VCaP (cell line): ENCODE measurements at regions not wholly inside any gene's neighbourhood (a gene's known extent, or its start where the extent isn't known, plus 50 kb on each side); places are given as distances from the start of the nearest gene placed in this dataset.
A peak's percentile ranks its signal among the peaks of the same experiment; 100 is the strongest.

Experiments
- H3K27ac ChIP-seq: fragments of 450-650 bp; 2 replicates; pipeline ENCODE4 v1.5.1; 2017
- CTCF ChIP-seq: fragments of 450-650 bp; conservative IDR thresholded peaks from 2 replicates; pipeline ENCODE4 v1.5.1; 2017; ENCODE audit warnings: mild to moderate bottlenecking, moderate library complexity

- no peak overlapping the region for H3K27ac ChIP-seq
- 0 out of 2 replicates have a peak, but pooled peaks have one; percentile 23 for TF ChIP-seq CTCF
Observed at GRCh38 chrX:137342969-137343368, 223.0 kb upstream of the ZIC3 start.

GRCh38 chrX:137313627-137314026 is 252.3 kb upstream of the ZIC3 start:
- H3K27ac ChIP-seq, result no peak overlapping the region
- TF ChIP-seq CTCF, result no peak

- no peak for TF ChIP-seq CTCF
- H3K27ac ChIP-seq, result no peak overlapping the region
Observed at GRCh38 chrX:137305404-137305803, 260.5 kb upstream of the ZIC3 start.

- no peak overlapping the region for H3K27ac ChIP-seq
- TF ChIP-seq CTCF, result no peak
Observed at GRCh38 chrX:137297167-137297566, 263.4 kb upstream of the GPR101 start.

DNA sequence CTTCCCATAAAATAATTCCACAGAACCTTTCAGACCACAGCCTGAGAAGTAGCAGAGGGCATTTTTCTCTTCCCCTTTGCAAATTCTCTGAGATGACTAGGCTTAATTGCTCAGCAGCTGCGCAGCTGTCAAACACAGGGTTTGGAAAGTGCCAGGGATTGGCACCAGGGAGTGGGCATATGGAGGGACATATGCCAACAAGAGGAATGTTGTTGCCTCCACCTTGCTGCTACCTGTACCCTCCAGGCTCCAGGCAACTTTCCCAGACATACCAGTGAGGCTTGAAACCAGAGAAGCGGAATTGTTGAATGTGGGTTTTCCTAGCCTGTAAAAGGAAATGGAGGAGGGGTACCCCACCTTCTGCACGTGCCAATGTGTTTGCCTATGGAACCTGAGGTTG is 256.2 kb upstream of the GPR101 start:
- TF ChIP-seq CTCF, result no peak
- no peak overlapping the region for H3K27ac ChIP-seq

DNA sequence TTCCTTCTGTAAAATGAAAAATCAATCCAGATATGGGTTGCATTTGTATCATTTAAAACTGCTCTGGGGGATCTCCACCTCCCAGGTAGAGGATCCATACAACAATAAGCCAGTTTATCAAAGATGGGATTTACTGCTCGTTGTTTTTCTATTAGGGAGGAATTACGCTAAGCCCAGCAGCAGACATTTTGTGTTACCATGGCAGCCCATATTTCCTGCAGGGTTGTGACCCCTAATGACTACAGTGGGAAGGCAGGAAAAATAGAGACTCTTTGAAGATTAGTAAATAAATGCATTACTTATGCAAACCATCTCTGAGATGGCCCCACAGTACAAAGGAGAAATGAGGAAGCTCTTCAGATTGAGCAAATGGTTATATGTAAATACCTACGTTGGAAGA is 253.4 kb upstream of the GPR101 start:
- no peak for TF ChIP-seq CTCF
- no peak overlapping the region for H3K27ac ChIP-seq

DNA sequence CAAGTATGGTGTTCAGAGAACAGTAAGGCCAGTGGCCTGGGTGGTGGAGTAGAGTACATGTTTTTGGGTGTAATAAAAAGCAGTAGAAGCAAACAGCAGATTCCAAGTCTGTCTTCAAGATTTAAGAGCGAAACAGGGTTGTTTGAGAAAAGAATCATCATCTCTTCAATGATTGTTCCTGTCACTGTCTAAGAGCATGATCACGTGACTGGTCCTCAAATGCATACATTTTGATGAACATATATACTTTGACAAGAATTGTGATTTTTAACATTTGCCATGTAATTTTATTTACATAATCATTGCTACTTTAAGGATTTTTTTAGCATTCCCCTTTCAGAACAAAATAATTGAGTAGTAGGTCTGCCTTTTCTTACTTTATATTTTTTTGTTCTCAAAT is 252.6 kb upstream of the GPR101 start:
- TF ChIP-seq CTCF, result no peak

DNA sequence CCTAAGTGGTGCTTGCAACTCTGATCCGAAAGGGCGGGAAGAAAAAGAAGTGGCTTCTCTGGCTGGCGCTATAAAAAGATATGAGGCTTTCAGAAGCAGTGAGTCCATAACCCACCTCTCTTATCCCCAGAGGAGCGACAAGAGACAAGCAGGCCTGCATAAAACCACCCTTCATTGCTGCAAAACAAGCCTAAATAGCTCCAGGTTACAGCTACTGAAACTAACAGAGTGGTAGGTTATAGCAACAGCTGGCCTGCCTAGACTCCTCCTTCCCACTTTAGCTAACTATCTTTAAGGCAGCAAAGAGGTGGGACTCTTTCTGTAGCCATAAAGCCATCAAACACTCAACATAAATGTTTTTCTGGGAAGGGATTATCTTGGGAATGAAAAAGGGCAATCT is 245.0 kb upstream of the GPR101 start:
- no peak overlapping the region for H3K27ac ChIP-seq

More for the DNA sequence above, 252.6 kb upstream of the GPR101 start:
- no peak overlapping the region for H3K27ac ChIP-seq

More for the DNA sequence above, 245.0 kb upstream of the GPR101 start:
- TF ChIP-seq CTCF, result no peak
